GM12878 (cell line): ENCODE measurements at regions not wholly inside any gene's neighbourhood (a gene's known extent, or its start where the extent isn't known, plus 50 kb on each side); places are given as distances from the start of the nearest gene placed in this dataset.

ENCODE experiments used
- ASH2L ChIP-seq: fragments of 300-600, 200-600 bp; sonication (generic); IDR thresholded peaks from 2 replicates; pipeline ENCODE4 v1.6.1; 2017; ENCODE audit warnings: low read depth, mild to moderate bottlenecking, borderline replicate concordance
- CBX5 ChIP-seq: sonication (generic); IDR thresholded peaks from 2 replicates; pipeline ENCODE4 v1.6.1; 2016; ENCODE audit warnings: low read depth, moderate library complexity, mild to moderate bottlenecking, inconsistent platforms
- MYB ChIP-seq: fragments of 150-350 bp; IDR thresholded peaks from 2 replicates; pipeline ENCODE4 v1.6.1; 2014; ENCODE audit warnings: mild to moderate bottlenecking, low read depth, low read length, borderline replicate concordance
- POLR2A ChIP-seq: IDR thresholded peaks from 2 replicates; pipeline ENCODE4 v1.6.1; 2011; ENCODE audit warnings: low read depth, mild to moderate bottlenecking, low read length
- POLR2AphosphoS2 ChIP-seq: IDR thresholded peaks from 2 replicates; pipeline ENCODE4 v1.6.1; 2011; ENCODE audit warnings: low read depth, mild to moderate bottlenecking, low read length, improper control_type of control experiment, moderate library complexity
- POLR2AphosphoS5 ChIP-seq: IDR thresholded peaks from 2 replicates; pipeline ENCODE4 v1.6.1; 2011; ENCODE audit warnings: mild to moderate bottlenecking, low read length, inconsistent platforms
- SREBF2 ChIP-seq: IDR thresholded peaks from 2 replicates; pipeline ENCODE4 v1.6.1; 2012; ENCODE audit warnings: mild to moderate bottlenecking, low read length
- ZNF274 ChIP-seq: IDR thresholded peaks from one replicate; pipeline ENCODE4 v1.8.0; 2011; ENCODE audit not compliant: insufficient read length, insufficient read depth
- TF ChIP-seq, protein P1 (sequence below), 3 experiments: IDR thresholded peaks in 2 of 3; conservative IDR thresholded peaks in 1 of 3; 2 replicates each; pipeline ENCODE4 v1.5.1; 2011; ENCODE audit warnings: low read depth in 3 of 3, low read length in 3 of 3, mild to moderate bottlenecking in 3 of 3, control low read depth in 2 of 3, moderate library complexity in 2 of 3, inconsistent platforms in 1 of 3, mixed read lengths in 1 of 3; ENCODE audit not compliant: control insufficient read depth in 2 of 3, insufficient read depth in 1 of 3; ENCODE audit errors: extremely low read depth in 1 of 3
- TF ChIP-seq, protein P2 (sequence below): IDR thresholded peaks from 2 replicates; pipeline ENCODE4 v1.6.1; 2012; ENCODE audit warnings: low read depth, low read length, improper control_type of control experiment

DNA sequence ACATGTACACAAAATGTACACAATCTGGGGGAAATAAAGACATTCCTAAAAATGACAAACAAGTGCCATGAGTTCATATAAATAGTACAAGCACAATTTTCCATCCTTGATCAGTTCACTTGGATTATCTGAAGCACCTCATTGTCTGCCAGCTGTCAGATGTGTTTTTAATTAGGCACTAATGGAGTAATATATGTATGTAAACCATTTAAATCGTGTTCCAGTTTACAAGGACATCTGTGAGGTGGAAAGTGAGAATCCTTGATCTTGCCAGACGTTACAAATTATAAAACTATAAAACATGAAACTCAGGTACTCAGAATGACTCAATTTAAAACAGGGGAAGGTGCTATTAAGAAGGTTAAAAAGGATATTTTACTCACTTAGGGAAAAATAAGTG lies 1312.2 kb downstream of the PLA2G4A start:
- TF ChIP-seq CBX5, result no peak
- TF ChIP-seq SREBF2, result no peak
- TF ChIP-seq POLR2A, result no peak
- TF ChIP-seq, protein P1, sequence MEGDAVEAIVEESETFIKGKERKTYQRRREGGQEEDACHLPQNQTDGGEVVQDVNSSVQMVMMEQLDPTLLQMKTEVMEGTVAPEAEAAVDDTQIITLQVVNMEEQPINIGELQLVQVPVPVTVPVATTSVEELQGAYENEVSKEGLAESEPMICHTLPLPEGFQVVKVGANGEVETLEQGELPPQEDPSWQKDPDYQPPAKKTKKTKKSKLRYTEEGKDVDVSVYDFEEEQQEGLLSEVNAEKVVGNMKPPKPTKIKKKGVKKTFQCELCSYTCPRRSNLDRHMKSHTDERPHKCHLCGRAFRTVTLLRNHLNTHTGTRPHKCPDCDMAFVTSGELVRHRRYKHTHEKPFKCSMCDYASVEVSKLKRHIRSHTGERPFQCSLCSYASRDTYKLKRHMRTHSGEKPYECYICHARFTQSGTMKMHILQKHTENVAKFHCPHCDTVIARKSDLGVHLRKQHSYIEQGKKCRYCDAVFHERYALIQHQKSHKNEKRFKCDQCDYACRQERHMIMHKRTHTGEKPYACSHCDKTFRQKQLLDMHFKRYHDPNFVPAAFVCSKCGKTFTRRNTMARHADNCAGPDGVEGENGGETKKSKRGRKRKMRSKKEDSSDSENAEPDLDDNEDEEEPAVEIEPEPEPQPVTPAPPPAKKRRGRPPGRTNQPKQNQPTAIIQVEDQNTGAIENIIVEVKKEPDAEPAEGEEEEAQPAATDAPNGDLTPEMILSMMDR (IDR thresholded peaks at IDR 0.05 in 2 of 3, conservative IDR thresholded peaks at IDR 0.05 in 1 of 3; ENCODE audit: control insufficient read depth in 2 of 3, extremely low read depth in 1 of 3, insufficient read depth in 1 of 3, low read depth in 3 of 3, low read length in 3 of 3), result no peak
- no peak for TF ChIP-seq MYB
- no peak for TF ChIP-seq POLR2AphosphoS2
- TF ChIP-seq POLR2AphosphoS5, result no peak
- TF ChIP-seq ZNF274, result no peak
- TF ChIP-seq ASH2L, result no peak
- TF ChIP-seq, protein P2, sequence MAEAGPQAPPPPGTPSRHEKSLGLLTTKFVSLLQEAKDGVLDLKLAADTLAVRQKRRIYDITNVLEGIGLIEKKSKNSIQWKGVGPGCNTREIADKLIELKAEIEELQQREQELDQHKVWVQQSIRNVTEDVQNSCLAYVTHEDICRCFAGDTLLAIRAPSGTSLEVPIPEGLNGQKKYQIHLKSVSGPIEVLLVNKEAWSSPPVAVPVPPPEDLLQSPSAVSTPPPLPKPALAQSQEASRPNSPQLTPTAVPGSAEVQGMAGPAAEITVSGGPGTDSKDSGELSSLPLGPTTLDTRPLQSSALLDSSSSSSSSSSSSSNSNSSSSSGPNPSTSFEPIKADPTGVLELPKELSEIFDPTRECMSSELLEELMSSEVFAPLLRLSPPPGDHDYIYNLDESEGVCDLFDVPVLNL, result no peak
